ENCODE measurements at regions not wholly inside any gene's neighbourhood (a gene's known extent, or its start where the extent isn't known, plus 50 kb on each side); places are given as distances from the start of the nearest gene placed in this dataset.

GRCh38 chr3:31077021-31077601 lies 182.7 kb upstream of the GADL1 start:
- no peaks in the 10 kb centered on the region for H3K36me3 ChIP-seq (ENCODE audit: control insufficient read depth in 2 of 2, extremely low read depth in 1 of 2, insufficient read depth in 2 of 2, low read length in 2 of 2)
- ChIA-PET POLR2A (interaction anchor here (0.6 to 1.4 kb wide), 3 partner anchors 67 to 89 kb away, joined by 3 to 4 read pairs (median 3); no protein-coding TSS in a partner anchor), CTCF (interaction anchor here (0.6 to 2.0 kb wide), 9 partner anchors 8 to 58 kb away, joined by 3 to 9 read pairs (median 3); no protein-coding TSS in a partner anchor)
- FAIRE-seq (peak; percentile 98), DNase-seq (ENCODE audit: low read depth, low spot score) (peak; percentile 89)
- peak overlapping the region; percentile 65 for H3K4me2 ChIP-seq (ENCODE audit: insufficient read depth, low read length)
- no peaks in the 10 kb centered on the region for H3K9me3 ChIP-seq (replicated peaks; ENCODE audit: control insufficient read depth, insufficient read depth, low read length)
- dilution Hi-C loops (cut with MboI; ENCODE audit: extremely low pct_ligation_motif_present, low sequenced_read_pairs) (no loop called here), intact Hi-C loops (cut with micrococcal nuclease) (loop anchor here (1.0 to 2.0 kb wide), 3 partner anchors 16 to 66 kb away; no protein-coding TSS in a partner anchor)
- H3K9me1 ChIP-seq (replicated peaks; ENCODE audit: control insufficient read depth, extremely low read depth, insufficient read depth, low read length): no peaks in the 10 kb centered on the region
- peak overlapping the region; percentile 66 for H3K27ac ChIP-seq (ENCODE audit: insufficient read depth, low read depth, low read length)
- H3K9ac ChIP-seq (replicated peaks; ENCODE audit: extremely low read depth, insufficient read depth, low read length): no peak overlapping the region
- no peaks in the 10 kb centered on the region for H3K27me3 ChIP-seq (ENCODE audit: control insufficient read depth in 2 of 2, insufficient read depth in 2 of 2, low read length in 2 of 2)
- H3K4me3 ChIP-seq (replicated peaks in 1 of 3; ENCODE audit: insufficient read depth in 1 of 3, low read depth in 1 of 3, low read length in 3 of 3): no peak overlapping the region
- BruUV-seq (replicated peaks): no TSS peak
- peak overlapping the region; percentile 58 for H2AFZ ChIP-seq (ENCODE audit: low read depth, low read length)
- H3K4me1 ChIP-seq (ENCODE audit: control insufficient read depth, extremely low read depth, insufficient read depth, low read length): peaks cover 21% of the 10 kb centered on the region
- H4K20me1 ChIP-seq (replicated peaks; ENCODE audit: control insufficient read depth, extremely low read depth, insufficient read depth, low read length): no peaks in the 10 kb centered on the region
- TF ChIP-seq FOS (IDR thresholded peaks at IDR 0.05; ENCODE audit: borderline replicate concordance, insufficient read depth, low read length): peak; percentile 100
- peak; percentile 90 for TF ChIP-seq JUN (IDR thresholded peaks at IDR 0.05; ENCODE audit: borderline replicate concordance, insufficient read depth, insufficient read length, low read depth)
- peak; percentile 99 for TF ChIP-seq GATA2 (IDR thresholded peaks at IDR 0.05; ENCODE audit: insufficient read depth, insufficient read length, low read depth, low read length)
- peak; percentile 74 for TF ChIP-seq POLR2AphosphoS5 (IDR thresholded peaks at IDR 0.05; ENCODE audit: insufficient read depth, low read depth, low read length)
- no peak for TF ChIP-seq CTCF (IDR thresholded peaks at IDR 0.05; ENCODE audit: extremely low read depth in 1 of 2, insufficient read depth in 1 of 2, low read depth in 1 of 2, low read length in 2 of 2)
- TF ChIP-seq MAX (IDR thresholded peaks at IDR 0.05; ENCODE audit: insufficient read depth, insufficient read length): no peak
- no peak for TF ChIP-seq EZH2 (IDR thresholded peaks at IDR 0.05; ENCODE audit: borderline replicate concordance, low read depth, low read length, severe bottlenecking)
- no peak for TF ChIP-seq MYC (IDR thresholded peaks at IDR 0.05; ENCODE audit: low read depth, low read length)
- TF ChIP-seq POLR2A (IDR thresholded peaks at IDR 0.05; ENCODE audit: low read depth, low read length): no peak
- H3K79me2 ChIP-seq (ENCODE audit: control insufficient read depth, insufficient read depth, low read length): no peaks in the 10 kb centered on the region

All from endothelial cell of umbilical vein (primary cell).